GM12865 (cell line): ENCODE measurements at regions not wholly inside any gene's neighbourhood (a gene's known extent, or its start where the extent isn't known, plus 50 kb on each side); places are given as distances from the start of the nearest gene placed in this dataset.
"Not testable (repeated sequence)": the region's sequence is repeated elsewhere in the genome, so short reads cannot be mapped to it uniquely, and the experiment has no call there.

Source experiments
- DNase-seq: peaks from one replicate; pipeline ENCODE4 v3.0.0; 2010; ENCODE audit warnings: low read depth
- H3K4me3 ChIP-seq: 2 replicates; pipeline ENCODE4 v1.5.1; 2011; ENCODE audit warnings: mild to moderate bottlenecking, low read depth, low read length, control low read depth
- TF ChIP-seq, protein P1 (sequence below): IDR thresholded peaks from 2 replicates; pipeline ENCODE4 v1.5.1; 2011; ENCODE audit warnings: low read length, control low read depth, low read depth, inconsistent platforms; ENCODE audit not compliant: insufficient read depth; ENCODE audit errors: missing control alignments

DNA sequence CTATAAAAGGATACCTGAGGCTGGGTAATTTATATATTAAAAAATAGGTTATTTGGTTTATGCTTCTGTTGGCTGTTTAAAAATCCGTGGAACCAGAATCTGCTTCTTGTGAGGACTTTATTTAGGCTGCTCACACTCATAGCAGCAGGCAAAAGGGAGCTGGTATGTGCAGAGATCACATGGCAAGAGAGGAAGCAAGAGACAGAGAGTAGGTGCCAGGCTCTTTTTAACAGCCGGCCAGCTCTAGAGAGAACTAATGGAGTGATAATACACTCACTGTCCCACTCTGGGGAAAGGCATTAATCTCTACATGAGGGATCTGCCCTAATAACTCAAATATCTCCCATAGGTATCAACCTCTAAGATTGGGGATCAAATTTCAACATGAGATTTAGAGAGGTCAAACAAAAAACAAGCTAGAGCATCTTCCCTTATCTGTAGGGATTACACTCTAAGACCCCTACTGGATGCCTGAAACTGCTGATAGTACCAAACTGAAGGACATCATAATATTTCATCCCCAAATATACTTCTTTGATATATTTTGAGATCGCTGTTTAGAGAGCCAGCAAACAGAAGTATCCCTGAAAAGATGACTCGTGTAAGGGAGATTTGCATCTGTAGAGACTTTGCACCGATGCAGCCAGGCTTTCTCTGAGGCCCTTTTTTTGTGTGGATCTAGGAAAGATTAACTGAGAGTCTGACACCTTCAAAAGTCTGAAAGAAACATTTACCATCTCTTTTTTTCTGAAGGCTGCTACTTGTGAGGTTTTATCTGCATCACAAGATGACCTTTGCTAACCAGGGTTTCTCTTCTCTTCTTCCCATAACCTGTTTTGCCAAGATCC, 717.0 kb upstream of the MBL2 start:
- DNase-seq = no peak
- TF ChIP-seq, protein P1, sequence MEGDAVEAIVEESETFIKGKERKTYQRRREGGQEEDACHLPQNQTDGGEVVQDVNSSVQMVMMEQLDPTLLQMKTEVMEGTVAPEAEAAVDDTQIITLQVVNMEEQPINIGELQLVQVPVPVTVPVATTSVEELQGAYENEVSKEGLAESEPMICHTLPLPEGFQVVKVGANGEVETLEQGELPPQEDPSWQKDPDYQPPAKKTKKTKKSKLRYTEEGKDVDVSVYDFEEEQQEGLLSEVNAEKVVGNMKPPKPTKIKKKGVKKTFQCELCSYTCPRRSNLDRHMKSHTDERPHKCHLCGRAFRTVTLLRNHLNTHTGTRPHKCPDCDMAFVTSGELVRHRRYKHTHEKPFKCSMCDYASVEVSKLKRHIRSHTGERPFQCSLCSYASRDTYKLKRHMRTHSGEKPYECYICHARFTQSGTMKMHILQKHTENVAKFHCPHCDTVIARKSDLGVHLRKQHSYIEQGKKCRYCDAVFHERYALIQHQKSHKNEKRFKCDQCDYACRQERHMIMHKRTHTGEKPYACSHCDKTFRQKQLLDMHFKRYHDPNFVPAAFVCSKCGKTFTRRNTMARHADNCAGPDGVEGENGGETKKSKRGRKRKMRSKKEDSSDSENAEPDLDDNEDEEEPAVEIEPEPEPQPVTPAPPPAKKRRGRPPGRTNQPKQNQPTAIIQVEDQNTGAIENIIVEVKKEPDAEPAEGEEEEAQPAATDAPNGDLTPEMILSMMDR = no peak
- no peak overlapping the region for H3K4me3 ChIP-seq

DNA sequence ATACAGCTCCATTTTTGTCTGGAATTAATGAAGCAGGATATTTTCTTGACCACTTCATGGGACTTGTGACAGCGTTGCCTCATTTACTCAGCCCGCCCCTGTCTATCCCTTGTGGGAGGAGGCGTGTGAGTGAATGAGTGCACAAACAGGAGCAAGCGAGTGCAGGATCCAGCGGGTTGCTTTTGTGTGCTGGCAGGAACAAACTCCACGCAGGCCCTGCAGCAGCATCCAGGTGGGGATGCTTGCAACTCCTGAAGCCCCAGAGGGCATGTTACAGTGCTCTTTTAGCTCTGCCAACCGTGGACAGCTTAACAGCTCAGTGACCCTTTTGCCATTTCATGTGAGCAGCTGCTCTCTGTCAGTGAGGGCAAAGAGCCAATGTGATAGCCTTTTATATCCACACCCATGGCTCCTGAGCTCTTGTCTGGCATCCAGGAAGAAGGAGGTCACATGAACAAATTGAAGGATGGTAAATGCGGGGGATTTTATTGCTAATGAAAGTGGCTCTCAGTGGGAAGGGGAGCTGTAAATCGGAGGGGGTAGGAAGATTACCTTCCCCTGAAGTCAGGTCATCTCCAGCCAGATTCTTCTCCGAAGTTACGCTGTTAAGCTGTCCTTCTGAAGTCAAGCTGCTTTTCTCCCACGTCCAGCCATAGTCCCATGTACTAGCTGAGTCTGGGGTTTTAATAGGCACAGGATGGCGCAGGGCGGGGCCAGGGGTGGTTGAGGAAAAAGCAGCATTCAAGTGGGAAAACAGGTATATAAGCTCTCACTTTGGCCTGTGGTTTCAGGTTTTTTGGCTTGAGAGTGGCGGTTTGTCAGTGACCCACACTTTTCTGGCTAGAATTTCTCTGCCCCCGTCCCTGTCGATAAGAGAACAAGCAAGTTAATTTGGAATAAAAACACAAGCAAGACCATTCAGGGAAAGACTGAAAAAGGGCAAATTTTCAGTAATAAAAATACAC, 714.7 kb upstream of the MBL2 start:
- TF ChIP-seq, protein P1 = no peak
- no peak for DNase-seq
- no peak overlapping the region for H3K4me3 ChIP-seq

DNA sequence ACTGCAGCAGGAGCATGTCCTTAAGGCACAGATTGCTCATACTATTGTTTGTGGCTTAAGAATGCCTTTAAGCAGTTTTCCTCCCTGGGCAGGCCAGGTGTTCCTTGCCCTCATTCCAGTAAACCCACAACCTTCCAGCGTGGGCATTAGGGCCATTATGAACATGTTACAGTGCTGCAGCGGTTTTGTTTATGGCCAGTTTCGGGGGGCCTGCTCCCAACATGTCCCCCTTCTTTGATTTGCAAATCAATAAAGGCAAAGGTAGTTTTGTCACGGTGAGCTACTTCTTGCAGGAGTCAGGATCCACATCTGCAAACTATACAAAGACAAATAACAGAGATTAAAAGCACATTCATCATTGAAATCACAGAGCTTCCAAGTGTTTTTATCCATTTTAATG, 712.8 kb upstream of the MBL2 start:
- not testable (repeated sequence) for H3K4me3 ChIP-seq, DNase-seq

DNA sequence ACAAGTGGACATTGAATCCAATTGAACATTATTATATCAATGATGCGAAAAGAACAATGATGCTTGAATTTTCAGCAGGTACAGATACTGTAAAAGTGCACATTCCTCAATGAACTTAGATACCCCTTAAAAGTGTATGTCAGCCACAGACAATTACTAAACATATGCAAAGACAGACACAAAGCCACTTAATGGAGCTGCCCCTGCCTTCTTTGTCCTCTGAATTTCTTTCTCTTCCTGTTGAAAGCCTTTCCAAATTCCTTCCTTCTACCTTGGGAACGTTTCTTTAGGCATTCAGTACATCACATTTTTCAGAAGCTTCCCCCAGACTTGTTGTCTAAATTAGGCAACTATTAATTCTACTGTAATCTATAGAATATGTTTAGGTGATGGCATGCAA, 706.8 kb upstream of the MBL2 start:
- no peak overlapping the region for H3K4me3 ChIP-seq
- DNase-seq = no peak
- TF ChIP-seq, protein P1 = no peak

DNA sequence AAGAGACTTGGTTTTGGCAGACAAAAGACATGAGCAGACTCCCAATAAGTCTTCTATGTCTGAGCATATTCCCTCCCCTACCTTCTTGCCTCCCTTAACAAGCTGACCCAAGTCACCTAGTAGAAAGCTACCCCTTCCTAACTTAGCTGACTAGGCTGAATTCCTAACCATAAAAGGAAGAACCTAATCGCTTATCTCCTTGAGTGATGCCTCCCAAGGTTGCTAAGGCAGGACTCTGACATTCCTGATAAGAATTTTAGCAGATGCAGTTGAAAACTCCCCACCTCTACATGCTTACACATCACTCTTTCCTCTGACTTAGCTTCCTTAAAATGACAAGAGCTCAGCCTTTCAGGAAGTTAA, 704.7 kb upstream of the MBL2 start:
- TF ChIP-seq, protein P1 = no peak
- no peak for DNase-seq
- no peak overlapping the region for H3K4me3 ChIP-seq

DNA sequence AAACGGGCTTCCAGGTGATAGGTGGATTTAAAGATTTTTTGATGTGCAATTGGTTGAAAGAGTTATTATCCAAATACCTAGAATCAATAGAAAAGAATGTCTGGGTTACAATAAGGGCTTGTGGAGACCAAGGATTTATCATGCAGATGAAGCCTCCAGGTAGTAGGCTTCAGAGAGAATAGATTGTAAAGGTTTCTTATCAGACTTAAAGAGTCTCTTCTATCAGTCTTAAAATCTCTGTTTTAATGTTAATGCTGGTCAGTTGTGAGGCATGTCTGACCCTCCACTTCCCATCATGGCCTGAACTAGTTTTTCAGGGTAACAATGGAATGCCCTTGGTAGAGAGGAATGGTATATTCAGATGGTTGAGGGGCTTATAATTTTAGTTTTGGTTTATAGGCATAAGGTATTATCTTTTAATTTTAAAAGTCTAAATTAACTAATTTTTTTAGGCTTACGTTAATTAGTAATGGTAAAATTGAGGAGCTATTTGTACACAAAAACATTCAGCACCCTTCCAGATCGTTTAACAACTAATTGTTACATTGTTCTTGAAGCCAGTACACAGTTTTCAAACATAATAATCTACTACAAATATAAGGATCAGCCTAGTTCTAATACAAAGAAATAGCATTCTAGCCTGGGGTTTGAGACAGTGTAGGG, 704.2 kb upstream of the MBL2 start:
- no peak for DNase-seq
- H3K4me3 ChIP-seq = no peak overlapping the region
- TF ChIP-seq, protein P1 = no peak

DNA sequence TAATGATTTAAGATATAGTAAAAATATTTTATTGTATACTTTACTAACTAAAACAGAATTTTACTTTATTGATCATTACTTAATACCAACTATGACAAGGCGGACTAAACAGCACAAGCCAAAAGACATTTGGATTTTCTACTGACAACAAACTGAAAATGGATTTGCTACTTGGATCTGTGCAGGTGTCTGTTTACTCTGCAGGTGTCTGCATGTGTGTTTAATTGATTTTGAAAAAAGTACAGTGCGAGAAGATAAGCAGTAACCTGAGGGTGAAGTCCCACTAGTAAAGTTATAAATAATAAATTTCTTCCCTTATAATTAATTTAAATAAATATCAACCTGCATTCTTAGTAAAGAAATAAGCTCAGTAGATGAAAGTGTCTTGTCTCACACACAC, 696.8 kb upstream of the MBL2 start:
- no peak overlapping the region for H3K4me3 ChIP-seq
- TF ChIP-seq, protein P1 = no peak
- DNase-seq = no peak
